WTC11 (cell line): ENCODE measurements at regions not wholly inside any gene's neighbourhood (a gene's known extent, or its start where the extent isn't known, plus 50 kb on each side); places are given as distances from the start of the nearest gene placed in this dataset.

Experiments used
- CREB1 ChIP-seq: sonication (generic); formaldehyde crosslinking; IDR thresholded peaks from 2 replicates; pipeline ENCODE4 v1.8.0; 2023; ENCODE audit warnings: mild to moderate bottlenecking, missing genetic modification reagents
- NFYB ChIP-seq: sonication (generic); formaldehyde crosslinking; conservative IDR thresholded peaks from 2 replicates; pipeline ENCODE4 v1.8.0; 2022; ENCODE audit warnings: low read depth, missing genetic modification reagents
- NR2C2 ChIP-seq: sonication (generic); formaldehyde crosslinking; IDR thresholded peaks from 2 replicates; pipeline ENCODE4 v1.8.0; 2022; ENCODE audit warnings: mild to moderate bottlenecking, missing genetic modification reagents
- RELA ChIP-seq: sonication (generic); formaldehyde crosslinking; IDR thresholded peaks from 2 replicates; pipeline ENCODE4 v1.8.1; 2022; ENCODE audit warnings: missing genetic modification reagents, mild to moderate bottlenecking, borderline replicate concordance
- TP53 ChIP-seq: sonication (generic); formaldehyde crosslinking; IDR thresholded peaks from 2 replicates; pipeline ENCODE4 v1.8.1; 2023; ENCODE audit warnings: mild to moderate bottlenecking, missing genetic modification reagents
- USF2 ChIP-seq: sonication (generic); formaldehyde crosslinking; IDR thresholded peaks from 2 replicates; pipeline ENCODE4 v1.8.1; 2023; ENCODE audit warnings: mild to moderate bottlenecking, missing genetic modification reagents, moderate library complexity
- ZNF317 ChIP-seq: sonication (generic); formaldehyde crosslinking; IDR thresholded peaks from 2 replicates; pipeline ENCODE4 v1.8.1; 2023; ENCODE audit warnings: low read depth, mild to moderate bottlenecking, moderate library complexity, missing genetic modification reagents, borderline replicate concordance
- TF ChIP-seq, protein P1 (sequence below): fragments of 200-600 bp; IDR thresholded peaks from 2 replicates; pipeline ENCODE4 v1.8.0; 2022; ENCODE audit warnings: antibody characterized with exemption
- TF ChIP-seq, protein P2 (sequence below): sonication (generic); formaldehyde crosslinking; IDR thresholded peaks from 2 replicates; pipeline ENCODE4 v1.8.1; 2022; ENCODE audit warnings: mild to moderate bottlenecking, moderate library complexity, missing genetic modification reagents
- TF ChIP-seq, protein P3 (sequence below): sonication (generic); formaldehyde crosslinking; IDR thresholded peaks from 2 replicates; pipeline ENCODE4 v1.8.0; 2022; ENCODE audit warnings: mild to moderate bottlenecking, missing genetic modification reagents

GRCh38 chr15:26033493-26033892 lies 170.4 kb upstream of the ATP10A start:
- TF ChIP-seq USF2 (CRISPR knock-in tag) (no peak), TP53 (no peak), NFYB (CRISPR knock-in tag) (no peak), RELA (CRISPR knock-in tag) (no peak), CREB1 (no peak), ZNF317 (CRISPR knock-in tag) (no peak), NR2C2 (no peak)
- TF ChIP-seq, protein P1, sequence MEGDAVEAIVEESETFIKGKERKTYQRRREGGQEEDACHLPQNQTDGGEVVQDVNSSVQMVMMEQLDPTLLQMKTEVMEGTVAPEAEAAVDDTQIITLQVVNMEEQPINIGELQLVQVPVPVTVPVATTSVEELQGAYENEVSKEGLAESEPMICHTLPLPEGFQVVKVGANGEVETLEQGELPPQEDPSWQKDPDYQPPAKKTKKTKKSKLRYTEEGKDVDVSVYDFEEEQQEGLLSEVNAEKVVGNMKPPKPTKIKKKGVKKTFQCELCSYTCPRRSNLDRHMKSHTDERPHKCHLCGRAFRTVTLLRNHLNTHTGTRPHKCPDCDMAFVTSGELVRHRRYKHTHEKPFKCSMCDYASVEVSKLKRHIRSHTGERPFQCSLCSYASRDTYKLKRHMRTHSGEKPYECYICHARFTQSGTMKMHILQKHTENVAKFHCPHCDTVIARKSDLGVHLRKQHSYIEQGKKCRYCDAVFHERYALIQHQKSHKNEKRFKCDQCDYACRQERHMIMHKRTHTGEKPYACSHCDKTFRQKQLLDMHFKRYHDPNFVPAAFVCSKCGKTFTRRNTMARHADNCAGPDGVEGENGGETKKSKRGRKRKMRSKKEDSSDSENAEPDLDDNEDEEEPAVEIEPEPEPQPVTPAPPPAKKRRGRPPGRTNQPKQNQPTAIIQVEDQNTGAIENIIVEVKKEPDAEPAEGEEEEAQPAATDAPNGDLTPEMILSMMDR = no peak
- TF ChIP-seq, protein P2, sequence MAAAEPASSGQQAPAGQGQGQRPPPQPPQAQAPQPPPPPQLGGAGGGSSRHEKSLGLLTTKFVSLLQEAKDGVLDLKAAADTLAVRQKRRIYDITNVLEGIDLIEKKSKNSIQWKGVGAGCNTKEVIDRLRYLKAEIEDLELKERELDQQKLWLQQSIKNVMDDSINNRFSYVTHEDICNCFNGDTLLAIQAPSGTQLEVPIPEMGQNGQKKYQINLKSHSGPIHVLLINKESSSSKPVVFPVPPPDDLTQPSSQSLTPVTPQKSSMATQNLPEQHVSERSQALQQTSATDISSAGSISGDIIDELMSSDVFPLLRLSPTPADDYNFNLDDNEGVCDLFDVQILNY (CRISPR knock-in tag) = no peak
- TF ChIP-seq, protein P3, sequence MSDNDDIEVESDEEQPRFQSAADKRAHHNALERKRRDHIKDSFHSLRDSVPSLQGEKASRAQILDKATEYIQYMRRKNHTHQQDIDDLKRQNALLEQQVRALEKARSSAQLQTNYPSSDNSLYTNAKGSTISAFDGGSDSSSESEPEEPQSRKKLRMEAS (CRISPR knock-in tag) = no peak
